Natural killer cell (primary cell): ENCODE measurements at regions not wholly inside any gene's neighbourhood (a gene's known extent, or its start where the extent isn't known, plus 50 kb on each side); places are given as distances from the start of the nearest gene placed in this dataset.

Experiments used
- ATAC-seq, 3 donors: fragments of 150-1000 bp in 2 of 3; fragments of 200-7000 bp in 1 of 3; cut with Tn5 transposase; 1 replicate in 1 of 3; 2 replicates in 2 of 3; pipeline ENCODE4 v1.10.0; 2021; ENCODE audit warnings: mild to moderate bottlenecking in 2 of 3, moderate library complexity in 2 of 3
- DNase-seq, 2 donors: peaks; one replicate each; pipeline versions ENCODE4 v3.0.0 to v3.0.0-alpha.2; 2013 to 2021; ENCODE audit warnings: mixed read lengths in 1 of 2
- H3K27ac ChIP-seq: one replicate; pipeline ENCODE4 v1.5.1; 2013; ENCODE audit warnings: mild to moderate bottlenecking, low read length
- H3K27me3 ChIP-seq: one replicate; pipeline ENCODE4 v1.6.1; 2013; ENCODE audit warnings: low read length; ENCODE audit not compliant: control insufficient read depth, insufficient read depth
- H3K36me3 ChIP-seq: one replicate; pipeline ENCODE4 v1.6.1; 2013; ENCODE audit warnings: low read length; ENCODE audit not compliant: control insufficient read depth, insufficient read depth
- H3K4me1 ChIP-seq: one replicate; pipeline ENCODE4 v1.6.1; 2013; ENCODE audit warnings: low read length; ENCODE audit not compliant: control insufficient read depth, insufficient read depth
- H3K4me3 ChIP-seq: one replicate; pipeline ENCODE4 v1.5.1; 2013; ENCODE audit warnings: low read length
- H3K9me3 ChIP-seq: one replicate; pipeline ENCODE4 v1.6.1; 2013; ENCODE audit warnings: low read length; ENCODE audit not compliant: control insufficient read depth, insufficient read depth
- H3K27ac Mint-ChIP-seq, 2 donors: one replicate each; pipeline ENCODE4 v1.8.0; 2022; ENCODE audit warnings: mild to moderate bottlenecking in 2 of 2, mixed read lengths in 2 of 2, moderate library complexity in 1 of 2
- H3K27me3 Mint-ChIP-seq, 2 donors: one replicate each; pipeline ENCODE4 v1.8.0; 2022; ENCODE audit warnings: low read depth in 2 of 2, mixed read lengths in 2 of 2
- H3K36me3 Mint-ChIP-seq: one replicate; pipeline ENCODE4 v1.8.0; 2022; ENCODE audit warnings: mixed read lengths
- H3K4me1 Mint-ChIP-seq, 2 donors: one replicate each; pipeline ENCODE4 v1.8.0; 2022; ENCODE audit warnings: mixed read lengths in 2 of 2
- H3K4me3 Mint-ChIP-seq: one replicate; pipeline ENCODE4 v1.8.0; 2022; ENCODE audit warnings: mild to moderate bottlenecking, moderate library complexity, mixed read lengths
- H3K9me3 Mint-ChIP-seq, 2 donors: one replicate each; pipeline ENCODE4 v1.8.0; 2022; ENCODE audit warnings: mixed read lengths in 2 of 2
- CTCF ChIP-seq: fragments of 200-600 bp; IDR thresholded peaks from one replicate; pipeline ENCODE4 v1.8.0; 2022; ENCODE audit warnings: antibody characterized with exemption
- WGBS: methylation state at CpG from one replicate; pipeline ENCODE4 v1.1.7; 2013; ENCODE audit warnings: missing lambda C conversion rate; ENCODE audit not compliant: insufficient coverage; 5-methylcytosine and 5-hydroxymethylcytosine counted together
- intact Hi-C: fragments of 100-400 bp; cut with micrococcal nuclease; formaldehyde crosslinking; loops from one replicate; pipeline ENCODE4 v1.14.2; 2022

- Mint-ChIP-seq H3K36me3 (no peaks in the 10 kb centered on the region), H3K27ac (no peak overlapping the region), H3K27me3 (no peaks in the 10 kb centered on the region), H3K9me3 (peaks cover 2 to 5% of the 10 kb centered on the region in 2 donors), H3K4me3 (no peak overlapping the region), H3K4me1 (no peaks in the 10 kb centered on the region)
- DNase-seq (no peak), ATAC-seq (no peak)
- no peaks in the 10 kb centered on the region for H3K4me1 ChIP-seq
- H3K27me3 ChIP-seq = no peaks in the 10 kb centered on the region
- TF ChIP-seq CTCF = no peak
- H3K4me3 ChIP-seq = no peak overlapping the region
- H3K36me3 ChIP-seq = no peaks in the 10 kb centered on the region
- WGBS = 92% methylated on average over 1 of the region's 2 CpGs
- no peak overlapping the region for H3K27ac ChIP-seq
- intact Hi-C loops = no loop called here
- no peaks in the 10 kb centered on the region for H3K9me3 ChIP-seq
These were observed 903.9 kb upstream of the FOXG1 start for GRCh38 chr14:27862684-27863083.

GRCh38 chr14:27863166-27863565, 903.4 kb upstream of the FOXG1 start:
- peaks cover 2 to 5% of the 10 kb centered on the region in 2 donors for H3K9me3 Mint-ChIP-seq
- H3K4me1 Mint-ChIP-seq = no peaks in the 10 kb centered on the region
- H3K4me3 Mint-ChIP-seq = no peak overlapping the region
- DNase-seq = no peak
- Histone ChIP-seq H3K27me3 (no peaks in the 10 kb centered on the region), H3K4me3 (no peak overlapping the region), H3K4me1 (no peaks in the 10 kb centered on the region), H3K27ac (no peak overlapping the region), H3K36me3 (no peaks in the 10 kb centered on the region), H3K9me3 (no peaks in the 10 kb centered on the region)
- H3K27ac Mint-ChIP-seq = no peak overlapping the region
- H3K27me3 Mint-ChIP-seq = no peaks in the 10 kb centered on the region
- WGBS = 90% methylated on average over 8 of the region's 8 CpGs
- intact Hi-C loops = no loop called here
- TF ChIP-seq CTCF = no peak
- ATAC-seq = no peak
- no peaks in the 10 kb centered on the region for H3K36me3 Mint-ChIP-seq

- ATAC-seq (no peak), DNase-seq (no peak)
- Mint-ChIP-seq H3K27me3 (no peaks in the 10 kb centered on the region), H3K4me3 (no peak overlapping the region), H3K36me3 (peaks cover 12% of the 10 kb centered on the region), H3K9me3 (peaks cover 12 to 24% of the 10 kb centered on the region in 2 donors), H3K4me1 (no peaks in the 10 kb centered on the region), H3K27ac (no peak overlapping the region)
- intact Hi-C loops = no loop called here
- no peaks in the 10 kb centered on the region for H3K4me1 ChIP-seq
- H3K9me3 ChIP-seq = no peaks in the 10 kb centered on the region
- H3K4me3 ChIP-seq = no peak overlapping the region
- no peaks in the 10 kb centered on the region for H3K36me3 ChIP-seq
- no peaks in the 10 kb centered on the region for H3K27me3 ChIP-seq
- TF ChIP-seq CTCF = no peak
- no peak overlapping the region for H3K27ac ChIP-seq
These were observed 885.5 kb upstream of the FOXG1 start for GRCh38 chr14:27881063-27881462.

- Histone ChIP-seq H3K9me3 (no peaks in the 10 kb centered on the region), H3K27me3 (no peaks in the 10 kb centered on the region), H3K27ac (no peak overlapping the region), H3K4me3 (no peak overlapping the region), H3K4me1 (no peaks in the 10 kb centered on the region), H3K36me3 (no peaks in the 10 kb centered on the region)
- Mint-ChIP-seq H3K27ac (no peak overlapping the region), H3K27me3 (no peaks in the 10 kb centered on the region), H3K36me3 (peaks cover 12% of the 10 kb centered on the region), H3K9me3 (peaks cover 12 to 26% of the 10 kb centered on the region in 2 donors), H3K4me1 (no peaks in the 10 kb centered on the region), H3K4me3 (no peak overlapping the region)
- no peak for TF ChIP-seq CTCF
- 72% methylated on average over 2 of the region's 4 CpGs for WGBS
- intact Hi-C loops = no loop called here
- DNase-seq = no peak
- no peak for ATAC-seq
These were observed 884.9 kb upstream of the FOXG1 start for GRCh38 chr14:27881646-27882045.
